TTC549 (cell line): ENCODE measurements at regions not wholly inside any gene's neighbourhood (a gene's known extent, or its start where the extent isn't known, plus 50 kb on each side); places are given as distances from the start of the nearest gene placed in this dataset.

Source experiments
- FAIRE-seq: peaks from 2 replicates; lab custom pipeline; 2012; peaks lifted over from hg19 to GRCh38; lab: Jason Lieb, UNC

DNA sequence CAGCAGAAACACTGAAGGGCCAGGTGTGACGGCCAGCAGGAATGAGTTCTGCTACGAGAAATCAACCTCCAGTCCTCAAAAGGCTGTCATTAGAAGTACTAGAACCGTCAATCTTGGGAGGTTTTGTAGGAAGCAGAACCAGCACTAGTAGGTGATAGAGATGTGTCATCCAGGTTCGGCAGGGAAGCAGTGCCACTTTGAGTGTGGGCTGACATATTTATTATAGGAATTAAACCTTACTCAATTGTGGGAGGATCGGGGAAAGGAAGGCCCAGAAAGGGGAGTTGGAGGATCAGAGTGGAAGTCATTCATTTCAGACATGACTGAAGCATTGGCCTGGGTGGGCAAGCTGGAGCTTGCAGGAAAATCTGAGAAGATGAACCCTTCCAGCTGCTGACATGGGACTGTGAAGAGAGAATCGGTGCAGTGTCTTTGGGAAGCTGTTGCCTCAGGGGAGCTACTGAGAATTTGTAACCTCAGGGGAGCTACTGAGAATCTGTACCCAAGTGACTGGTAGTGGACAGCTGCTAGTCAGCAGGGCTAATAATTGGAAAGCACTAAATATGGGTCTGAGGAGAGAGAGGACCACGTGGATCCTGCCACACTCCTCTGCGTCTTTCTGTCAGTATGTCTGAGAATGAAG, 177.4 kb downstream of the SPRY1 start:
- no peak for FAIRE-seq

DNA sequence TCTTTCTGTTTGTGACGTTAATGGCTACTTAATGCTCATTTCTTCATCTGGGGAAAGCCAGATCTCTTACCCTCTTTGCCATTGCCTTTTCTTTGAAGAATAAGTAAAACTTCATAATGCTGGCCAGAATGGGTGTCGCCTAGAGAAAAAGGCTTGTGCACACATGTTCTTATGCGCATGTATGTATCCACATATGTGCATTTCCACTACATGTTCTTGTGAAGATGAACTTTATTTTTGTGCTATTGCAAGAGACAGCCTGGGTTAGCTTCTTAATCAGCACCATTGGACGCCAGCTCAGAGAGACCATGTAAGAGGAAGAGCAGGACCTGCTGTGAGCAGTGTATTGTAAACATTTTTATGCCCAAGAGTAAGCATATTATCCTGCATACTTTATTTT, 178.7 kb downstream of the SPRY1 start:
- FAIRE-seq: no peak

DNA sequence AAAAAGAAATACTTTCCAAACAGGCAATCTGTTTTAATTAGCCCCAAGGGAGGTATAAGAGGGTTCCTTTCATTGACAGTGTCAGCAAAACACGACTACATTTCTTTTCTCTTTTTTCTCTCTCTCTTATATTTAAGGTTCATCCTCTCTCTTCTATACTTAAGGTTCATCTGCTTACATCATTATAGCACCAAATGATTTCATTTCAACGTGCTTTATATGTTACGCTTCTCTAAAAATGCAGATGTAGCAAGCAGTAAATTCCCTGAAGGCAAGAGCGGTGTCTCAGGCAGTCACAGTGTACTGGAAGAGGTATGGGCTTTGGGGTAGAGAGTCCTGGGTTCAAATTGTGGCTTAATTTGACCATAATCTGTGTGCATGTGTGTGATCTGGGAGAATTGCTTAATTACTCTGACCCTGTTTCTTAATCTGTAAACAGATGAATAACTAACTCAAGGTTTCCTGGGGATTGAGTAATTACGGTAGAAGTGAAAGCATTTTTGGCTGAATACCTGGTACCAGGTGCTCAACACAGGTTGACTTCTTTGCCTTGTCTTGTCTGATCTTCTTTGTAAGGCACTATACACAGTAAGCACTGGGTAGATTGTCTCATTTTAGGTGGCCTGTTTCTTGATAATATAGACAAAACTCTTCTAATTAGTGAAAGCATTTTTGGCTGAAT, 180.8 kb downstream of the SPRY1 start:
- FAIRE-seq: no peak

DNA sequence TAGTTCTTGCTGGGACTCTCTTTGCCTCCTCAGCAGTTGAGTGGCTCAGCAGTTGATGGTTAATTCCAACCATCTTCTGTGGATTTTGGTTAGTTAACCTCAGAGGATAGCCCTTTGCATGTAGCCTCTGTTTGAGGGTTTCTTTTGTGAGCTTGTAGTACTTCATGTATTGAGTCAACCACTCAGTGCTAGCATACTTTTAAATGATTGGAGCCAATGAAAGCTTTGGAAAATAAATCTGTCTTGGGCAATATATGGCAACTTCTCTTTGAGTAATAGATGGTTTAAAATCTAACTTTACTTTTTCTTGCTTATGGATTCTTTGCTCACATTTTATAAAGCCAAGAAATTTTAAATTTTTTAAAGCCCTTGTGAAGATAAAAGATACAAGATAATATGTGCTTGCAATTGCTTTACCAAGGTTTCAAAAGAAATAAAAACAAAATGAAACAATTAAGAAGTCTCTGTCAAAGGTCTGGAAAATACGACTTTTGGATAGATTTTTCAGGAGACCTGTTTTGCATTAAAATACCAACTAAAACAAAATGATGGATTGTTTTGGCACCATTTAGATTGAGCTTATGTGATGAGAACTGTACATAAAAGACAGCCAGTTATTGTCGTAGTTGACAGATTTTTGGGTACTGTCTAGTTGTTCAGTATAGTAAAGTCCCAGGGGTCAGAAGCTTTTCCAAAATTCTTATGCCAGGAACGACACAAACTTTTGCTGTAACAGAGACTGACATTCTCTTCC, 181.9 kb downstream of the SPRY1 start:
- FAIRE-seq: peak; percentile 7

- no peak for FAIRE-seq
Measured at GRCh38 chr4:123579961-123580360, 183.4 kb downstream of the SPRY1 start.

GRCh38 chr4:123580981-123581664, 184.5 kb downstream of the SPRY1 start:
- no peak for FAIRE-seq

DNA sequence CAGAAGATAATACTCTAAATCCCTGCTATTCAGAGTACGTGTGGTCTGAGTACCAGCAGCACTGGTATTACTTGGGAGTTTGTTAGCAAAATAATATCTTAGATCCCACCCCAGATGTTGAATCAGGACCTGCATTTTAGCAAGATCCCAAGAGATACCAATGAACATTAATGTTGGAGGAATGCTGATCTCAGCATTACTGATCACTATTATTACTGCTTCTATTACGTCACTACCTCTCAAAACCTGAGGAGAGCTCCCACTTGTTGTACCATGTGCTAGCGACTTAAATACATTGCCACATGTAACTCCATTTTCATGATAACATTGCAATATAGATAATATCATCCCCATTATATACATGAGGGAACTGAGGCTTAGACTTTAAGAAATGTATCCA, 185.2 kb downstream of the SPRY1 start:
- no peak for FAIRE-seq

DNA sequence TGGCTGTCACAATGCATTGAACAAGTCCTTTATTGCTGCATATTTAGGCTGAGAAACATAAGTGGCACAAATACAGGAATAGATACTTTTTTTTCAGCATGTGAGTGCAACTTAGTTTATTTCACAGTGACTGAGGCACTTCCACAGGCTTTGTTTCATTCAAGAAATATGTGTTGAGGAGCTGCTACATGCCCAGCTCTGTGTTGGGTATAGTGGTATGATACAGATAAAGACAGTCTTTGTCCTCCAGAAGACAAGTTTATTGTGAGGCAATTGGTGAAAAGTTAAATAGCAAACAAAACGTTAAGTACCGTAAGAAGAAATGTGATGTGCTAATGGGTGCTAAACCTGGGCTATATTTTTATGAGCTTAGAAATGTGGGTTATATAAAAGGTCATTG, 186.4 kb downstream of the SPRY1 start:
- no peak for FAIRE-seq

DNA sequence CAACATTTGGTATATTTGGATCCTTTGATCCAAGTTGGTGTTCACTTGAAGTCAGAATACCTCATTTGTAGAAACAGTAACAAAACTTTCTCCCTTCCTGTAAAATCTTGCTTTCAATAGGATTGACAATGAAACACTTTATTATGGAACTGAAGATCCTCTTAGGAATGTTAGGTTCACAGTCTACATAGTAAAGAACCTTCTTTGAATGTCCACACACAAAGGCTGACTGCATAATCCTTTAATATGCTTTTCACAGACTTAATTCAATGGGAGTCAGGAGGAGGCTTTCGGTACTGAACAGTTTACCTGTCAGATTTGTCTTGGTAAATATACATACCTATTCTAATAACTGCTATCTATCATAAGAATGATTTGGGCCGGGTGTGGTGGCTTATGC, 188.5 kb downstream of the SPRY1 start:
- no peak for FAIRE-seq

DNA sequence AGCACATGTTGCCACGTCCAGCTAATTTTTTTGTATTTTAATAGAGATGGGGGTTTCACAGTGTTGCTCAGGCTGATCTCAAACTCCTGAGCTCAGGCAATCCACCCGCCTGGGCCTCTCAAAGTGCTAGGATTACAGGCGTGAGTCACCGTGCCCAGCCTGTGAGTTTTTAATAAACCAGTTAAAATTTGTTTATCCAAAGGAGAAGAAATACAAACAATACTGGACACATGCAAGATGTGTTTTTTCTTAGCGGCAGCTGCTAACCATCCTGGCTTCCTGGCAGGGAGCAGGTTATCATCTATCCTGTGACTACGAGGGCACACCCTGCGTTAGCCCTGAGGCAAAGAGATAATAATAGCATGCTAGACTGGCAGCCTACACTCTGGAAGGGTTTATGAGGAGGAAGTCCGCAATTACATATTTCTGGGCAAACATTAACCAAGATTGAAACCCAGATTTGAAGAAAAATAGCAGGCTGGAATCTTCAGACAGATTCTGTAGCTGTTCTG, 191.4 kb downstream of the SPRY1 start:
- FAIRE-seq: no peak

DNA sequence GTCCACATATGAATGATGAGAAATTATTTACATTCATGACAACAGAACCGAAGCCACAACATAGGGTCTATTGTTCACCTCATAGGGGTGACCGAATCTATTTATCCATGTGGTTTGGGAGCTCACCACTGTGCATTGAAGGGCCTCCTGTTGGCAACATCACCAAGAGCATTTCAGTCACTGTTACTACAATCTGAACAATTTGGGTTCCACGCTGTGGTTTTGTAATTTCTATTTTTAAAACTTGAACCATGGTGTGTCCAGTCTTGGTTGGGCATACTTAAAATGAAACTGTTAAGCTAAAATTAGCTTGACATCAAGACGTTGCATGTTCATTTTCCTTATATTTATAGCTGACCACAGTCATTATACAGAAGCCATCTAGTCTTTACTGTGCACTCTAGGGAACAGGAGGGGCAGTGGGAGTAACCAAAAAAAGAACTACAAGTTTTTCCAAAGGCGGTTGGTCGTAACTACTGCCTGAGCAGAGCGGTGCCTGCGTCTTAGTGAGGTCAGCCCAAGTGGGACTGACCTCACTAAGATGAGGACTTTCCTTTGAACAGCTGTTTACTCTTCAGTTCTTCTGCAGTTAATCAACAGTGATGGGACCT, 192.1 kb downstream of the SPRY1 start:
- no peak for FAIRE-seq

DNA sequence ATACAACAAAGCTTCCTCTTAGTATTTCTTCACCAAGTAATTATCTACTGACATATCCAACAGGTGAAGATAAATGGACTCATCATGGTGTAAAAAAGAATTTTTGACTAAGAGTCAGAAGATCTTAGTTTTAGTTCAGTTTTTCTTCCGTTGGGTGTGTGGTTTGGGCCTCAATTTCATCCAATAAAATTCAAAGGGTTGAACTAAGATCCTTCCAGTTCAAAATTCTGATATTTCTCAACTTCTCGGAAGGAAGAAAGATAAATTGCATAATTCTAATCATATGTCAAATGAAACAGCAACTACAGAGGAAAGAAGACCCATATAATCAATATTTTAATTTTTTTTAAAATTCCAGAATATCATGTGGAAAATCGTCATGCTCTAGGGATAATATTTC, 192.7 kb downstream of the SPRY1 start:
- FAIRE-seq: peak; percentile 98

DNA sequence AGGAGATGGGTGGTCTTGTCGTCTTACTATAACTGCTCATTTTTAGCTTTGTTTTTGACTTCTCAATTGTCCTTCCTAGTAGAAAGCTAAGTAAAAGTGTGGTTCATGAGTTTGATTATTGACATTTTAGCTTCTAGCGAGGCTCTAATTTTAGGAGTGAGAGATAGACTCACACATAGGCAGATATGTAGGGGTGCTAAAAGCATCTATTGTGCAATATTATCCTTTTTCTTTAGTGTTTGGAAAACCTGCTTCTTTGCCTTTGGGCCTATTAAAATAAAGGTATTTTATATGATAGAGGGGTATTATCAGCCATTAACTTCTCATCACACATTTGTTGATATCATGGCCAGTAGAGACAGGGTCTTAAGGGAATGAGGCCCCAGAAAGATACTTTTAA, 195.3 kb downstream of the SPRY1 start:
- FAIRE-seq: no peak

DNA sequence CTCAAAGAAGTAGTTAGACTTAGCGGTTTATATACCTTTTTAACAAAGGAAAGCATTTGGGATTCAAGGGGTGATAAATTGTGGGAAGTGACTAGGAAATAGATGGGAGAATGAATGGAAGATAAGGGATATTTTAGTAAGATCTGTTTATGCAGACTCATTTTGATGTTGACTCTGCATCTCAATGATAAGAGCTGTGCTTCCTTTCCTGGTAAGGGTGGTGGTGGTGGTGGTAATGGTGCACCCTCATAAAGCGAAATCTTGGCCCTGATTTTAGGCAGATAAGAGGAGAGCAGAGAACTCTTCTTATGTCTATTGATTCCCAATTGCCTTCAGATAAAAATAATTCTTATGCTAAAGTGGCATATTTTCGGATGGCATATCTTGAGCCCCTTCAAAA, 197.1 kb downstream of the SPRY1 start:
- FAIRE-seq: no peak

GRCh38 chr4:123596805-123597204, 200.2 kb downstream of the SPRY1 start:
- no peak for FAIRE-seq

- FAIRE-seq: peak; percentile 22
Measured at GRCh38 chr4:123597586-123597985, 201.0 kb downstream of the SPRY1 start.

DNA sequence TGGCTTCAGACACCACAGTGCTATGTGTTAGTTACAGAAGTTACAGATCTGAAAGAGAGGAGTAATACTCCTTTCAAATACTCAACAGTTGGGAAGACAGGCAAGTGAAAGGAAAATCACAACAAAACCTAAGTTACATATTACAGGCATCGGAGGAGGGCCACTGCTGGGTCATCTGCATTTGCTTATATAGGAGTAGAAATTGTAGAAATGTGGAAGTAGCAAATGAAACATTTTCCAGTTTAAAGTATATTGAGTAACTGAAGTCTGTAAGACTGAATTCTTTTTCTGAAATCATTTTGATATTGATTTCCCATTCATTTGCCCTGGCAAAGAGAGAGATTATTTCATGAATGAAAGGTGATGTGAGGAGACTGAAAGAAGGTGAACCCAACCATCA, 201.7 kb downstream of the SPRY1 start:
- no peak for FAIRE-seq

- no peak for FAIRE-seq
Measured at GRCh38 chr4:123599061-123599919, 202.7 kb downstream of the SPRY1 start.

- no peak for FAIRE-seq
Measured at GRCh38 chr4:123599920-123600810, 203.6 kb downstream of the SPRY1 start.
